GM21390 (cell line): ENCODE measurements at regions not wholly inside any gene's neighbourhood (a gene's known extent, or its start where the extent isn't known, plus 50 kb on each side); places are given as distances from the start of the nearest gene placed in this dataset.
"Not testable (repeated sequence)": the region's sequence is repeated elsewhere in the genome, so short reads cannot be mapped to it uniquely, and the experiment has no call there.

ENCODE experiments used
- ATAC-seq: cut with Tn5 transposase; IDR thresholded peaks from one replicate; pipeline ENCODE4 v1.9.1; 2021; ENCODE audit not compliant: unreplicated experiment

- ATAC-seq: no peak
These were observed 613.5 kb upstream of the TBX3 start for GRCh38 chr12:115297445-115297844.

DNA sequence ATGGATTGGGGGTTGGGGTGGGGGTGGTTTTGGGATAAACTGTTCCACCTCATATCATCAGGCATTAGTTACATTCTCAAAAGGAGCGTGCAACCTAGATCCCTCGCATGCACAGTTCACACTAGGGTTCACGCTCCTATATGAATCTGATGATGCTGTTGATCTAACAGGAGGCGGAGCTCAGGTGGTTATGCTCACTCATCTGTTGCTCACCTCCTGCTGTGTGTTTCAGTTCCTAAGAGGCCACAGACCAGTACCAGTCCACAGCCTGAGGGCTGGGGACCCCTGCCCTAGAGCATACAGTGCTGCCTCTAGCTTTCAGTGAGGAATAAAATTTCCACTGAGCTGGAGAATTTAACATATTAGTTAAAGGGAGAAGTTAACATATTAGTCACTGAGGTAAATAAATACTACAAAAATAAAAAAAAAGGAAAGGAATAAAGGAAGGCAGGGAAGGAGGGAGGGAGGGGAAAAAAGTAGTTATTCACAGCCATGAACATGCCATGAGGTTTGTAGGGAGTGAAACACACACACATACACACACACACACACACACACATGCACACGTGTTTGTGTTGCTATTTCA is 612.7 kb upstream of the TBX3 start:
- ATAC-seq: no peak

- no peak for ATAC-seq
These were observed 611.9 kb upstream of the TBX3 start for GRCh38 chr12:115295886-115296285.

DNA sequence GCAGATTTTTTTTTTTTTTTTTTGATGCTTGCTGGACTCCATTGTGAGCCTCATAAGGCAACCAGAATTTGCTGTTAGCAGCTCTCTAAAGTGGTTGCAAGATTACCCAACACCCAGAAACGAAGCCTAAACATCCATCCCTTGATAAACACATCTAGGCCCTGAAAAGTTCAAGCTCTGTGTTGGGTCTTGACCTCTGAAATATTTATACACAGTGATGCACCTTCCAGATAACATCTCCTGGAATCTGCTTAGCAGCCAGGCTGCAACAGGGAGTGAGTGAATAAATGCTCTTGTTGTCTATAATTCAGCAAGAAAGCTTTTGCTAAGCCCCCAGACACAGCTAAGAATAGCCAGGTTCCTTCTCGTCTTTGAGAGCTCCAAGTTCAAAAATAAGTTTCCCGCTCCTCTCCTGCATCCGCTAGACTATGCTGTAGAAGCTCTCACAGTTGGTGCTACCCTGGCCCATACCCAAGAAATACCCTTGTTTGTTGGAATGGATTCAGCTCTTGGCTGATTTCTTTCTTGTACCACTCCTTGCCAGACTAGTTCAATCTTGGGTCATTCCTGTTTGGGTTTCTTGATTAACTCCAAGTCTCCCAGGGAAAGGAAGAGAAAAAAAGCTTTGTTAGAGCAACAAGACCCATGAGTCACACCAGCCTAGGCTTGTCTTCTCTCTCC is 610.6 kb upstream of the TBX3 start:
- ATAC-seq: no peak

DNA sequence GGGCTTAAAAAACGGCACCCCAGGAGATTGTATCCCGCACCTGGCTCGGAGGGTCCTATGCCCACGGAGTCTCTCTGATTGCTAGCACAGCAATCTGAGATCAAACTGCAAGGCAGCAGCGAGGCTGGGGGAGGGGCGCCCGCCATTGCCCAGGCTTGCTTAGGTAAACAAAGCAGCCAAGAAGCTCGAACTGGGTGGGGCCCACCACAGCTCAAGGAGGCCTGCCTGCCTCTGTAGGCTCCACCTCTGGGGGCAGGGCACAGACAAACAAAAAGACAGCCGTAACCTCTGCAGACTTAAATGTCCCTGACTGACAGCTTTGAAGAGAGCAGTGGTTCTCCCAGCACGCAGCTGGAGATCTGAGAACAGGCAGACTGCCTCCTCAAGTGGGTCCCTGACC is 601.5 kb upstream of the TBX3 start:
- not testable (repeated sequence) for ATAC-seq

DNA sequence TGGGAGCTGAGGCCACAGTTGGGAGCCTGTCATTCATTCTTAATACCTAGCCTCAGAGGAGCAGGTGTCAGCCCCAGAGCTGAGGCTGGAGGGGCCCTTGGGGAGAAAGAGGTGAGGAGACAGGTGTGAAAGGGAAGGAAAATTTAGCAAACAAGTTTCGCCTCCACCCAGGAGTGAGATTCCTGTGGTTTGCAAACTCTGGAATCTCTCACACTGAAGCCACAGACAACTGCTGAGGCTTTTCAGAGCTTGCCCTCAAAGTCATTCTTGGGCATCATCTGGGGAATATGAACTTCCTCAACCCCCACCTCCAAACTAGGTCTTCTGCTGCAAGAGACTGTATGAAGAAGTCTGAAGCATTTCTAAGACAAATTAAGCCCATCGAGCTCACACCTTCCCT is 589.5 kb upstream of the TBX3 start:
- ATAC-seq: no peak

DNA sequence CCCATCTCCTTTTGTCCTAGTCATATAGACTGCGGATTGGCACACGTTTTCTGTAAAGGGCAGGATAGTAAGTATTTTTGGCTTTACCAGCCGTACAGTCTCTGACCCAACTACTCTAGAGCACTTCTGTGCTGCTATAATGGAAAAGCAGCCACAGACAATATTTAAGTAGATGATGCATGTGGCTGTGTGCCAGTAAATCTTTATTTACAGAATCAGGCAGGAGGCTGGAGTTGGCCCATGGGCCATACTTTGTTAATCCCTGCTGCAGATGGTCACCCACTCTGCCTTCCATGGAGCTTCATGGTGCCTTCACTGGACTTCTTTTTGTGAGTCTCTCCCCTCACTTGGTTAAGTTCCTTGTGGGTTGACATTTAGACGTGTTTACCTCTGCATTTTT is 584.5 kb upstream of the TBX3 start:
- no peak for ATAC-seq

DNA sequence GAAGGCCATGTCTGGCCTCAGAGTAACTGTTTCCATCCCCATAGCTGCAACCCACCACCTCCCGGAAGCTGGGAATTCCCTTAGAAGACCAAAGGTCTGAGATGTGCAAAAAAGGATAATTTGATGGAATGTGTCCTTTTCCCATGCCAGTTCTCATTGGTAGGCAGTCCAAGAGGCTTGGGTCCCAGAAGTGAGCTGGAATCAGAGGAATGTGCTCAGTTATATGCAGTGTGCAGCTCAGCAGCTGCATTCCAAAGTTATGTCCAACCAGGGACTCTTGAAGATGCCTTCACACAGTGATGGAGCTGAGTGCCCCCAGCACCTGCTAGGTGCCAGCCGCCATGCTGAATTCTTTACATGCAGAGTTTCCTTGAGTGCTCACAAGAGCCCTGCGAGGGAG is 583.9 kb upstream of the TBX3 start:
- no peak for ATAC-seq

- no peak for ATAC-seq
These were observed 583.5 kb upstream of the TBX3 start for GRCh38 chr12:115267464-115267863.

GRCh38 chr12:115264605-115265004 is 580.6 kb upstream of the TBX3 start:
- no peak for ATAC-seq

DNA sequence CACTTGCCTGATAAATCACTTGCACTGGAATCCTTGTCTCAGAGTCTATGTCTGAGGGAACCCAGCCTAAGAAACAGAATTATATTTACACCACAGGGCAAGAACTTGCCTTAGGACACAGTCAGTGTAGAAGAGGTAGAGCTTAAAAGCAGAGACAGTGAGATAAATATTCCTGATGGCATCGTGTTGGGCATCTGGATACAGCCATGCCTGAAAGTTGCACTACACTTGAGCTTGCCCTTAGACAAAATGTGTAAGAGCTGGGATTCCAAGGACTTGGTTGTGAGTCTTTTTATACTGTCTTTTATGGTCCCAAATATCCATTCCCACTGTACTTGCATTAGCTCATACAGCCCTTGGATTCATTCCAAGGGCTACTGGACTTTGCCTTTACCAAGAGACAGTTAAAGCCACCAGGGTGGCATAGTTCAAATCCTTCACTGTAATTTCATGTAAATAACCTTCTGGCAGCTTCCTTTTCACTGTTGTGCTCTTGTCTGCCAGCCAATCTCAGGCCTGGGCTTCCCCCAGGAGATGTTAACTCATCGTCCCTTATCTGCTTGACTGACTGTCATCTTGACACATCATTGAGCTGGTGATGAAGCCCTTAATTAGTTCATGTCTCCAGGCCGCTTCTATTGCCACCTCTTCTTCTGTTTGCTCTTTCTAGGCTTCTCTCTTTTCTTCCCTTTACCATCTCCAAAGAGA is 577.9 kb upstream of the TBX3 start:
- ATAC-seq: no peak

- no peak for ATAC-seq
These were observed 577.0 kb upstream of the TBX3 start for GRCh38 chr12:115260762-115261675.

DNA sequence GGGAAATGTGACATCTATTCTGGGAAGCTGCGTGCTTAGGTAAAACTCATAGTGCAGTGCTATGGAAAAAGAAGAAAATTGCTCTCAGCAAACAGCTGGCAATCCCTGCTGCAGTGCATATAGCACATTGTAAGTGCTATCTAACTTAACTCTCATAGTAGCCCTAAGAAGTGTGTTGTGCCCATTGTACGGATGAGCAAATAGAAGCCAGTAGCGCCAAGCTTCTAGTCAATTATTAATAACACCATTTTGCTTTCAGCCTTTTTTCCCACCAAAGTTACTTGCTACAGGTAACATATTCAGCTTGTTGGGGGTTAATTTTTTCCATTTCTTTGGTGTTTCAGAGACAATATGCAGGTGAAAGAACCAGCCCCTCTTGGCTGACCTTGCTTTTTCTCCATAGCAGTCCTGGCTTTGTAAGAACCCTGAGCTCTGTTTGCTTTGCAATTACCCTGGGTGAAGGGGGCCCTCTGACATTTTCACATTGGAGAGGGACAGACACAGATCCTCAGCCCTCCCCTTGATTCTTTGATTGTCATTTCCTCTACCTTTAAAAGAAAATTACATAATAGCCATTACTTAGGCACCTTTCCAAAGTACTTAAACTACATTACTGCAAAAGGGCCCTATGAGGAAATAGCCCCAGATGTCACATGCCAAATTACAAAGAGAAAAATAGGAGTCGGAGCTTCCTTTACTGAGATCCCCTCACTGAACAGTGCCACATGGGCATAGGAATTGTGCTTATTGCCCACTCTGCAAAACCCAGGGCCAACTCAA is 576.2 kb upstream of the TBX3 start:
- ATAC-seq: no peak

DNA sequence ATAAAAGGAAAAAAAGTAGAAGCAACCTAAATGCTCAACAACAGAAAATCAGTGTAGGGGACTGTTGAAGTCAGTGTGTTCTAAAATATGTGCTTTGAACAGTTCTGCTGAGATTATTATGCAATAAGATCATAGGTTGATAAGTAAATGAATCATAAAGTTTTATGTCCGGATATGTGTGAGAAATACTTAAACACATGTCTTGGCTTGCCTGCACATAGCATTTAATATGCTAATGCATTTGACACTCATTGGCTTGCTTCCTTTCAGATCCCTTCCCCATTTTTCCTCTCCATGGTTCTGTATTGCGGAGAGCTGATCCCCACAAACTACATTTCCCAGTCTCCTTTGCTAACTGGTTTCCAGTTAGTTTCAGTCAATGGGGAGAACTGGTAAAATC is 573.8 kb upstream of the TBX3 start:
- ATAC-seq: no peak

DNA sequence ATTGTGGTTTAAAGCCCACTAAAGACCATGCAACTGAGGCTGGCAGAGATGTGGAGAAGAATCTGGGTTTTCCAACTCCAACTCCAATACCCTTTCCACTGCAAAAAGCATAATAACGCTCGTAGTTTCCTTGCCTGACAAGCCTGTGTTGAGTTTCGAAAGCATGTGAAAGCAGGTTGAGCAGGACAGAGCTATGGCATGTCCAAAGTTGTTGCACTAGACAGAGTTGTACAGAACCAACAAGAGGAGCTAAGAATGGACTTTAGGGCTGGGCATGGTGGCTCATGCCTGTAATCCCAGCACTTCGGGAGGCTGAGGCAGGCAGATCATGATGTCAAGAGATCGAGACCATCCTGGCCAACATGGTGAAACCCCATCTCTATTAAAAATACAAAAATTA is 572.0 kb upstream of the TBX3 start:
- no peak for ATAC-seq

- ATAC-seq: no peak
These were observed 571.3 kb upstream of the TBX3 start for GRCh38 chr12:115255257-115255656.

GRCh38 chr12:115253049-115253448 is 569.1 kb upstream of the TBX3 start:
- no peak for ATAC-seq

DNA sequence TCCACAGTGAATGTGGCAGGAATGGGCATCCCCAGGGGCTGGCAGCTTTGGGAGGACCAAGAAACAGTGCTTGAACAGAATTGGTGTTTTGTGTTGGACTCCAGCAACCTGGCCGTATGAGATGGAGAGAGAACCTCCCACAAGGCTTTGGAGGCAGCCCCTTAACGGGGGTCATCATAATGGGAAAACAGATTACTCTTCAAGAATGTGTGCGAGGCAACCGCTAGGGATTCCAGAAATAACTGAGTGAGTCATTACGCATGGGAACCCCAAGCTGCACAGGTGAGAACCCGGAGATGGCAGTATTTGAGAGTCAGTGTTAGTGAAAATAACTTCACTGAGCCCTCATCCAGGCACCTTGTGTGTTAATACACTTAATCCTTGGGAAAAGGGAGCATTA is 567.8 kb upstream of the TBX3 start:
- no peak for ATAC-seq

- ATAC-seq: no peak
These were observed 565.8 kb upstream of the TBX3 start for GRCh38 chr12:115249671-115250278.

DNA sequence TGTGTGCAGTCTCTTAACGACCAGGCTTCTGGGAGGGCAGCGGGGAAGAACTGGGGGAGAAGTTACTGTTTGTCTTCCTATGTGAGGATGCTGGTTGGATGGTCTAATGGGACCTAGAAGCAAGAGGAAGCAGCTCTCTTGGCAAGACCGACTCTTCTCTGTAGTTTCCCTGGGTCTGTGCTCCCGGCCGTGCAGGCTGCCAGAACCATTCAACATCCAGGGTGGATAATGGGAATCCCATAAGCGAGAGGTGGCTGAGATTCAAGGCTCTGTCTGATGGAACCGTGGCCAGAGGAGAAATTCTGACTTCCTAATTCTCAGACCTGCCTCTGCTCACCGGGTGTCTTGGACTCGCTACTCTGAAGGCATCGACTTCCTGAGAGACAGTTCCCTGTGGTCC is 561.0 kb upstream of the TBX3 start:
- no peak for ATAC-seq
